NB4 (cell line): ENCODE measurements at regions not wholly inside any gene's neighbourhood (a gene's known extent, or its start where the extent isn't known, plus 50 kb on each side); places are given as distances from the start of the nearest gene placed in this dataset.

Source experiments
- MYC ChIP-seq: IDR thresholded peaks from 2 replicates; pipeline ENCODE4 v1.6.1; 2011; ENCODE audit warnings: low read depth, low read length
- POLR2A ChIP-seq: IDR thresholded peaks from 2 replicates; pipeline ENCODE4 v1.6.1; 2011; ENCODE audit warnings: mild to moderate bottlenecking; ENCODE audit not compliant: insufficient read length; ENCODE audit errors: extremely low read depth
- TF ChIP-seq, protein P1 (sequence below): IDR thresholded peaks from one replicate; pipeline ENCODE4 v1.5.1; 2012; ENCODE audit warnings: low read depth, low read length

DNA sequence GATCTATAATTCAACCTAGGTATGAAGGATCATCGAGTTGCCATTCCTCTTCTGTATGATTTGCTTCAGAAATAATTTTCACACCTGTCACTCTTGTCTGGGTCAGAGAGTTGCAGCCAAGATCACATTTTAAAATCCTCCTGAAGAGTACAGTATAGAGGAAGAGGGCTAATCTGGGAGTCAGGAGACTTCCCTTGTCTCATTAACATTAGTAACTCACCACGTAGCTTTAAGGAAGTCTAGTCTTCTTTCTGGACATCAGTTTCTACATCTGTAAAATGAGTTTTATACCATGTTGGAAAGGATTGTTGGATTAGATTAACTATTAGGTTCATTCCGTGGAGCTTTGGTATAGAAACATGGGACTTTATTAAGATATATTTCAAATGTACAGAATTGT is 109.4 kb downstream of the TDRD15 start:
- TF ChIP-seq, protein P1, sequence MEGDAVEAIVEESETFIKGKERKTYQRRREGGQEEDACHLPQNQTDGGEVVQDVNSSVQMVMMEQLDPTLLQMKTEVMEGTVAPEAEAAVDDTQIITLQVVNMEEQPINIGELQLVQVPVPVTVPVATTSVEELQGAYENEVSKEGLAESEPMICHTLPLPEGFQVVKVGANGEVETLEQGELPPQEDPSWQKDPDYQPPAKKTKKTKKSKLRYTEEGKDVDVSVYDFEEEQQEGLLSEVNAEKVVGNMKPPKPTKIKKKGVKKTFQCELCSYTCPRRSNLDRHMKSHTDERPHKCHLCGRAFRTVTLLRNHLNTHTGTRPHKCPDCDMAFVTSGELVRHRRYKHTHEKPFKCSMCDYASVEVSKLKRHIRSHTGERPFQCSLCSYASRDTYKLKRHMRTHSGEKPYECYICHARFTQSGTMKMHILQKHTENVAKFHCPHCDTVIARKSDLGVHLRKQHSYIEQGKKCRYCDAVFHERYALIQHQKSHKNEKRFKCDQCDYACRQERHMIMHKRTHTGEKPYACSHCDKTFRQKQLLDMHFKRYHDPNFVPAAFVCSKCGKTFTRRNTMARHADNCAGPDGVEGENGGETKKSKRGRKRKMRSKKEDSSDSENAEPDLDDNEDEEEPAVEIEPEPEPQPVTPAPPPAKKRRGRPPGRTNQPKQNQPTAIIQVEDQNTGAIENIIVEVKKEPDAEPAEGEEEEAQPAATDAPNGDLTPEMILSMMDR, result no peak
- TF ChIP-seq POLR2A, result no peak
- TF ChIP-seq MYC, result no peak
